ENCODE measurements at regions not wholly inside any gene's neighbourhood (a gene's known extent, or its start where the extent isn't known, plus 50 kb on each side); places are given as distances from the start of the nearest gene placed in this dataset.

DNA sequence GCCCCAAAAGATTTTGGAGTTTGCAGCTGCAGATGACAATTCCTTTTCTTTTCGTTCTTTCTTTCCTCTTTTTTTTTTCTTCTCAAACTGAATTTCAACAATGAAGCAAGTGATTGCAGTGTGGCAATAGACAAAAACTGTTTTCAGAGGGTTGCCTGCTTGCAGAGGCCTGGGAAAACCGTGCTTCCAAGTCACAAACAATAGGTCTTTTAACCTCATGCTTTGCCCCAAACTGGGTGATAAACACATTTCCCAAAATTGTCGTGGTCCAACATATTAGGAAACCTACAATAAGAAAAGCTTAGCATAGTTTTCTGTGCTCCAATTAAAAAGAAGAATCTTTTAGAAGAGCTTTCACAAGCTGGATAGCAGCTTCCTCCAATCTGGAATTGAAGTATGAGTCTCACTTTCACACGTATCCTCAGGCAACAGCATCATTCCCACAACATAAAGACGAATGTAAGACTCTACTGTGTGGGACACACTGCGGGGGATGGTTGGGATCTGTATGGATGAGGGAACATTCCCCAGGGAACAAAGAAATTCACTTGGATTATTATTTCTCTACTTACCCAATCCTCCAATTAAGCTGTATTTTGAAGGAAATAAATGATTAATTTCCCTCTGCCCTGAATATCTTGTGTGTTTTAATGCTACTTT, 656.1 kb downstream of the RNF144A start:
- H3K4me1 ChIP-seq (ENCODE audit: insufficient read depth): no peaks in the 10 kb centered on the region
- no peak for DNase-seq (ENCODE audit: extremely low spot score)
- WGBS: 66% methylated on average over 6 of the region's 6 CpGs

DNA sequence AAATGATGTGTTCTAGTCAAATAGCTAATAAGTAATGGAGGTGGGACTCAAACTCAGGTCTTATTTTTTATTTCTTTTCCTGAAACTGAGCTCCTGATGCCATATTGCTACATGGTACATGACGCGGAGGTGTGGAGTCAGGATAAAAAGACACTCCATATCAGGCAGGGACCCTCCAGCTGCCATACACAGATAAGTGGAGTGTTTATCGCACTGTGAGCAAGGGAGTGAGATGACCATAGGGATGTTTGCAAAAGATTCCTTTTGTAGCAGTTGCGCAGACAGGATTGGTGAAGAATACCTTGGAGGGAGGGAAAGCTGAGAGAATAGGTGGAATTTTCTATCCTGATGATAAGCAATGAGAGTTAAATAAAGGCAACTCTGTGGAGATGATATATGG, 657.2 kb downstream of the RNF144A start:
- no peak for DNase-seq (ENCODE audit: extremely low spot score)
- 84% methylated on average over 4 of the region's 4 CpGs for WGBS
- H3K36me3 ChIP-seq (ENCODE audit: insufficient read depth): no peaks in the 10 kb centered on the region
- H3K4me1 ChIP-seq (ENCODE audit: insufficient read depth): no peaks in the 10 kb centered on the region
- no peak overlapping the region for H3K27ac ChIP-seq (ENCODE audit: low read depth)
- no peak overlapping the region for H3K4me3 ChIP-seq (ENCODE audit: low read depth, low read length)

More for the DNA sequence above, 656.1 kb downstream of the RNF144A start:
- H3K27ac ChIP-seq (ENCODE audit: low read depth): no peak overlapping the region
- no peaks in the 10 kb centered on the region for H3K36me3 ChIP-seq (ENCODE audit: insufficient read depth)
- no peak overlapping the region for H3K4me3 ChIP-seq (ENCODE audit: low read depth, low read length)

DNA sequence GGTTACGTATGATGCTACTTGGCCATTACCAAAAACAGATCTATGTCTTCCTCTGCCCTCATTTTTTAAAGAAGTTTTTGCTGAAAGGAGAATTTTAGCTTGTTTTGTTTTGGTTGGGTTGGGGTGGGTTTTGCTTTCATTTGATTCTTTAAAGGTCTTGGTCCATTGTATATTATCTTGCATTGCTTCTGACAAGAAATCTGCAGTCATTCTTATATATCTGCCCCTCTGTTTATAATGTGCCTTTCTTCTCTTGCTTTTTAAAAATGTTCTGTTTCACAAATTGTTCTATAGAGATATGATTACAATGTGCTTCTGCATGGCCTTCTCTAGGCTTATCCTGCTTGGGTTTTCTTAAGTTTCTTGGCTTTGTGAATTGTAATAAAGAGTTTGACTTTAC, 660.6 kb downstream of the RNF144A start:
- H3K36me3 ChIP-seq (ENCODE audit: insufficient read depth): no peaks in the 10 kb centered on the region
- DNase-seq (ENCODE audit: extremely low spot score): no peak
- 95% methylated on average over 1 of the region's 1 CpG for WGBS
- no peak overlapping the region for H3K4me3 ChIP-seq (ENCODE audit: low read depth, low read length)
- H3K4me1 ChIP-seq (ENCODE audit: insufficient read depth): no peaks in the 10 kb centered on the region
- no peak overlapping the region for H3K27ac ChIP-seq (ENCODE audit: low read depth)

DNA sequence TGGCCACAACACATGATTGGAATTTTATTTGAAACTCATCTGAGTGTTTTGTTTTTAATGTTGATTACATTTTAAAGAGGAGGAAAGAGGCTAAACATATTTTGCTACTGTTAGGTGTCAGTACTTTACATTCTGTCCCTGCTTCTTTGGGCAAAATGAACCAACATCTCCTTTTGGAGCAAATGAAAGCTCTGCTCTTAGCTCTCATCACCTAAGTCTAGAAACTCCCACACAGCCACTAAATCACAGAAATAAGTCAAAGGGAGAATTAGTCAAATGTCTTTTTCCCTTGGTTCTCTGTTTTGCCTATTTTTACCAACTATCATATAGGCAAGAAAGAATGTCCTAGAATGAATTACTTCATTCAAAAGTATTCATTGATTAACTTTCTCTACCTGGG, 666.8 kb downstream of the RNF144A start:
- H3K4me1 ChIP-seq (ENCODE audit: insufficient read depth): no peaks in the 10 kb centered on the region
- H3K36me3 ChIP-seq (ENCODE audit: insufficient read depth): no peaks in the 10 kb centered on the region
- H3K27ac ChIP-seq (ENCODE audit: low read depth): no peak overlapping the region
- no peak for DNase-seq (ENCODE audit: extremely low spot score)
- H3K4me3 ChIP-seq (ENCODE audit: low read depth, low read length): no peak overlapping the region

GRCh38 chr2:7586898-7587297, 669.7 kb downstream of the RNF144A start:
- Histone ChIP-seq H3K4me1 (ENCODE audit: insufficient read depth) (no peaks in the 10 kb centered on the region), H3K4me3 (ENCODE audit: low read depth, low read length) (no peak overlapping the region), H3K36me3 (ENCODE audit: insufficient read depth) (no peaks in the 10 kb centered on the region), H3K27ac (ENCODE audit: low read depth) (no peak overlapping the region)
- no peak for DNase-seq (ENCODE audit: extremely low spot score)
- 95% methylated on average over 4 of the region's 4 CpGs for WGBS

- H3K4me3 ChIP-seq (ENCODE audit: low read depth, low read length): no peak overlapping the region
- H3K4me1 ChIP-seq (ENCODE audit: insufficient read depth): no peaks in the 10 kb centered on the region
- WGBS: 81% methylated on average over 5 of the region's 5 CpGs
- DNase-seq (ENCODE audit: extremely low spot score): no peak
- no peaks in the 10 kb centered on the region for H3K36me3 ChIP-seq (ENCODE audit: insufficient read depth)
- no peak overlapping the region for H3K27ac ChIP-seq (ENCODE audit: low read depth)
Measured at GRCh38 chr2:7588295-7588694, 671.1 kb downstream of the RNF144A start.

GRCh38 chr2:7592618-7593140, 675.5 kb downstream of the RNF144A start:
- Histone ChIP-seq H3K27ac (ENCODE audit: low read depth) (no peak overlapping the region), H3K36me3 (ENCODE audit: insufficient read depth) (no peaks in the 10 kb centered on the region), H3K4me3 (ENCODE audit: low read depth, low read length) (no peak overlapping the region), H3K4me1 (ENCODE audit: insufficient read depth) (no peaks in the 10 kb centered on the region)
- no peak for DNase-seq (ENCODE audit: extremely low spot score)
- WGBS: 72% methylated on average over 5 of the region's 5 CpGs

- DNase-seq (ENCODE audit: extremely low spot score): no peak
- Histone ChIP-seq H3K27ac (ENCODE audit: low read depth) (no peak overlapping the region), H3K4me1 (ENCODE audit: insufficient read depth) (no peaks in the 10 kb centered on the region), H3K4me3 (ENCODE audit: low read depth, low read length) (no peak overlapping the region), H3K36me3 (ENCODE audit: insufficient read depth) (no peaks in the 10 kb centered on the region)
Measured at GRCh38 chr2:7593360-7593759, 676.1 kb downstream of the RNF144A start.

DNA sequence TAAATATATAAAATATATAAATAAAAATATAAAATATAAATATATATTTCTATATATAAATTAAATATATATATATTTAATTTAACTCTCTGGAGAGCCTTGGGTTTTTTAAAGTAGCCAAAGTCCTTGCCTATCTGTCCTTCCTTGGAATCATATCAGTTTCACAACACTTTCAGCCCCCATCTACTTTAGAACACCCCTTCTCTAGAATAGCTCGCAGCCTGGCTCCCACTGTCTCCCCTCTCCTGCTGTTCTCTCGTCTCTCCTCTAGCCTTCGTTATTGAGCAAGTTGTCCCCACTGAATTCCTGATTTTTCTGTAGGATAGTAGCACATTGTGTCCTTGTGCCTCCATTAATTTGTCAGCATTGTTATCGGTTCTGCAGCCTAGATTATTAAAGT, 677.0 kb downstream of the RNF144A start:
- Histone ChIP-seq H3K36me3 (ENCODE audit: insufficient read depth) (no peaks in the 10 kb centered on the region), H3K4me3 (ENCODE audit: low read depth, low read length) (no peak overlapping the region), H3K4me1 (ENCODE audit: insufficient read depth) (no peaks in the 10 kb centered on the region), H3K27ac (ENCODE audit: low read depth) (no peak overlapping the region)
- 89% methylated on average over 4 of the region's 4 CpGs for WGBS
- DNase-seq (ENCODE audit: extremely low spot score): no peak

GRCh38 chr2:7595206-7595605, 678.0 kb downstream of the RNF144A start:
- no peak overlapping the region for H3K27ac ChIP-seq (ENCODE audit: low read depth)
- WGBS: 78% methylated on average over 3 of the region's 3 CpGs
- DNase-seq (ENCODE audit: extremely low spot score): no peak
- no peaks in the 10 kb centered on the region for H3K4me1 ChIP-seq (ENCODE audit: insufficient read depth)
- no peaks in the 10 kb centered on the region for H3K36me3 ChIP-seq (ENCODE audit: insufficient read depth)
- H3K4me3 ChIP-seq (ENCODE audit: low read depth, low read length): no peak overlapping the region

- 93% methylated on average over 3 of the region's 3 CpGs for WGBS
- H3K27ac ChIP-seq (ENCODE audit: low read depth): no peak overlapping the region
- H3K4me1 ChIP-seq (ENCODE audit: insufficient read depth): no peaks in the 10 kb centered on the region
- DNase-seq (ENCODE audit: extremely low spot score): no peak
- H3K4me3 ChIP-seq (ENCODE audit: low read depth, low read length): no peak overlapping the region
- no peaks in the 10 kb centered on the region for H3K36me3 ChIP-seq (ENCODE audit: insufficient read depth)
Measured at GRCh38 chr2:7598402-7598801, 681.2 kb downstream of the RNF144A start.

- Histone ChIP-seq H3K36me3 (ENCODE audit: insufficient read depth) (no peaks in the 10 kb centered on the region), H3K4me1 (ENCODE audit: insufficient read depth) (no peaks in the 10 kb centered on the region), H3K4me3 (ENCODE audit: low read depth, low read length) (no peak overlapping the region), H3K27ac (ENCODE audit: low read depth) (no peak overlapping the region)
- DNase-seq (ENCODE audit: extremely low spot score): no peak
- 88% methylated on average over 24 of the region's 24 CpGs for WGBS
Measured at GRCh38 chr2:7599462-7600258, 682.4 kb downstream of the RNF144A start.

- H3K4me1 ChIP-seq (ENCODE audit: insufficient read depth): no peaks in the 10 kb centered on the region
- H3K4me3 ChIP-seq (ENCODE audit: low read depth, low read length): no peak overlapping the region
- no peak for DNase-seq (ENCODE audit: extremely low spot score)
- 73% methylated on average over 1 of the region's 1 CpG for WGBS
- H3K27ac ChIP-seq (ENCODE audit: low read depth): no peak overlapping the region
- H3K36me3 ChIP-seq (ENCODE audit: insufficient read depth): no peaks in the 10 kb centered on the region
Measured at GRCh38 chr2:7601990-7602389, 684.8 kb downstream of the RNF144A start.

DNA sequence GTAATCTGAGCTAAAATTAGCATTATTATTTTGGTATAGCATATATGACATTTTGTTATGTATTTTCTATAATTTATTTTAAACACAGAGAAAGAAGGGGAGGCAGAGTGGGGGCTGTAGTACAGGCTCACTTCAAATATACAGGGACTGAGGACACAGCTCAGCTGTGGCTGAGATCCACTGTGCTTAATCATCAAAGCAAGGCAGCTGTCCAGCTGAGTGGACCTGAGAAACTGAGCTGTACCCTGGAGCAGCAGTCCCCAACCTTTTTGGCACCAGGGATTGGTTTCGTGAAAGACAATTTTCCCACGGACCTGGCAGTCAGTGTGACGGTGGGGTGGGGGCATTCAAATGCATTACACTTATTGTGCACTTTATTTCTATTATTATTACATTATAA, 687.2 kb downstream of the RNF144A start:
- 74% methylated on average over 3 of the region's 3 CpGs for WGBS
- no peak for DNase-seq (ENCODE audit: extremely low spot score)
- H3K36me3 ChIP-seq (ENCODE audit: insufficient read depth): no peaks in the 10 kb centered on the region
- H3K4me1 ChIP-seq (ENCODE audit: insufficient read depth): no peaks in the 10 kb centered on the region
- H3K4me3 ChIP-seq (ENCODE audit: low read depth, low read length): no peak overlapping the region
- H3K27ac ChIP-seq (ENCODE audit: low read depth): no peak overlapping the region
